HL-60 (cell line): ENCODE measurements at regions not wholly inside any gene's neighbourhood (a gene's known extent, or its start where the extent isn't known, plus 50 kb on each side); places are given as distances from the start of the nearest gene placed in this dataset.

Source experiments
- DNase-seq, 2 experiments: peaks; one replicate each; pipeline ENCODE4 v3.0.0-alpha.2; 2010 to 2020; ENCODE audit warnings: low read depth in 1 of 2, low spot score in 1 of 2
- H3K27ac ChIP-seq: fragments of 250-450 bp; sonication (Bioruptor Pico); replicated peaks from 2 replicates; pipeline ENCODE4 v1.5.1; 2020; ENCODE audit warnings: mild to moderate bottlenecking, moderate library complexity
- H3K27me3 ChIP-seq: fragments of 250-450 bp; sonication (Bioruptor Pico); 2 replicates; pipeline ENCODE4 v1.5.1; 2021; ENCODE audit warnings: mild to moderate bottlenecking, moderate library complexity; ENCODE audit not compliant: insufficient read depth, poor library complexity, severe bottlenecking
- H3K4me3 ChIP-seq: replicated peaks from 2 replicates; pipeline ENCODE4 v1.5.1; 2011; ENCODE audit warnings: mild to moderate bottlenecking, control low read depth, low read length; ENCODE audit not compliant: insufficient read depth
- CTCF ChIP-seq: IDR thresholded peaks from one replicate; pipeline ENCODE4 v1.5.1; 2011; ENCODE audit warnings: low read length, control low read depth, inconsistent platforms; ENCODE audit not compliant: insufficient read depth
- GABPA ChIP-seq: IDR thresholded peaks from 2 replicates; pipeline ENCODE4 v1.6.1; 2012; ENCODE audit warnings: low read depth
- POLR2AphosphoS5 ChIP-seq: IDR thresholded peaks from 2 replicates; pipeline ENCODE4 v1.6.1; 2012; ENCODE audit warnings: low read depth
- REST ChIP-seq: IDR thresholded peaks from 2 replicates; pipeline ENCODE4 v1.6.1; 2012; ENCODE audit warnings: low read depth; ENCODE audit not compliant: insufficient replicate concordance
- SPI1 ChIP-seq: IDR thresholded peaks from 2 replicates; pipeline ENCODE4 v1.6.1; 2012; ENCODE audit warnings: low read depth, mild to moderate bottlenecking, borderline replicate concordance

GRCh38 chr16:59263955-59264354 is 529.8 kb upstream of the GOT2 start:
- no peaks in the 10 kb centered on the region for H3K27me3 ChIP-seq
- TF ChIP-seq SPI1 (no peak), CTCF (no peak), GABPA (no peak), REST (no peak), POLR2AphosphoS5 (no peak)
- DNase-seq = no peak
- H3K4me3 ChIP-seq = no peak overlapping the region
- no peak overlapping the region for H3K27ac ChIP-seq

GRCh38 chr16:59260892-59261291 is 526.8 kb upstream of the GOT2 start:
- TF ChIP-seq POLR2AphosphoS5 = no peak
- no peak for TF ChIP-seq GABPA
- no peak for TF ChIP-seq REST
- TF ChIP-seq SPI1 = no peak
- TF ChIP-seq CTCF = no peak
- Histone ChIP-seq H3K27me3 (no peaks in the 10 kb centered on the region), H3K4me3 (no peak overlapping the region), H3K27ac (no peak overlapping the region)
- no peak for DNase-seq

- no peak overlapping the region for H3K4me3 ChIP-seq
- no peak for TF ChIP-seq GABPA
- no peak for TF ChIP-seq POLR2AphosphoS5
- TF ChIP-seq SPI1 = no peak
- no peak for TF ChIP-seq CTCF
- no peak for TF ChIP-seq REST
- DNase-seq = peak in 1 of 2 experiments; percentile 10
These were observed 525.8 kb upstream of the GOT2 start for GRCh38 chr16:59259950-59260319.

More at GRCh38 chr16:59259950-59260319, 525.8 kb upstream of the GOT2 start:
- H3K27me3 ChIP-seq = no peaks in the 10 kb centered on the region
- no peak overlapping the region for H3K27ac ChIP-seq
